ENCODE measurements at regions not wholly inside any gene's neighbourhood (a gene's known extent, or its start where the extent isn't known, plus 50 kb on each side); places are given as distances from the start of the nearest gene placed in this dataset.

GRCh38 chr12:28711421-28711820 is 437.7 kb upstream of the FAR2 start:
- no peaks in the 10 kb centered on the region for H3K4me1 ChIP-seq (ENCODE audit: insufficient read depth, low read length)
- H2AFZ ChIP-seq (ENCODE audit: low read depth, low read length) = no peak overlapping the region
- H3K27ac ChIP-seq (ENCODE audit: low read length) = no peak overlapping the region
- ATAC-seq (ENCODE audit: insufficient read depth, low read depth) = no peak
- TF ChIP-seq CTCF (IDR thresholded peaks at IDR 0.05; ENCODE audit: borderline replicate concordance, extremely low read depth, low read length, poor library complexity, severe bottlenecking) = no peak
- no peak for TF ChIP-seq EZH2 (IDR thresholded peaks at IDR 0.05; ENCODE audit: borderline replicate concordance, low read depth, low read length, severe bottlenecking)
- H3K4me3 ChIP-seq (ENCODE audit: low read depth in 1 of 2, low read length in 2 of 2) = no peak overlapping the region
- H3K36me3 ChIP-seq (ENCODE audit: insufficient read depth, low read length) = no peaks in the 10 kb centered on the region
- H3K9ac ChIP-seq (ENCODE audit: low read depth, low read length) = no peak overlapping the region
- H4K20me1 ChIP-seq (ENCODE audit: insufficient read depth, low read length) = no peaks in the 10 kb centered on the region
- H3K9me3 ChIP-seq (ENCODE audit: insufficient read depth, low read length, severe bottlenecking) = no peaks in the 10 kb centered on the region
- no peaks in the 10 kb centered on the region for H3K27me3 ChIP-seq (ENCODE audit: insufficient read depth, low read length, poor library complexity)
- no peak overlapping the region for H3K4me2 ChIP-seq (ENCODE audit: insufficient read depth, low read length)
- DNase-seq = no peak
- H3K79me2 ChIP-seq (ENCODE audit: insufficient read depth, low read length) = no peaks in the 10 kb centered on the region

- TF ChIP-seq CTCF (IDR thresholded peaks at IDR 0.05; ENCODE audit: borderline replicate concordance, extremely low read depth, low read length, poor library complexity, severe bottlenecking) = no peak
- no peak for TF ChIP-seq EZH2 (IDR thresholded peaks at IDR 0.05; ENCODE audit: borderline replicate concordance, low read depth, low read length, severe bottlenecking)
- Histone ChIP-seq H4K20me1 (ENCODE audit: insufficient read depth, low read length) (no peaks in the 10 kb centered on the region), H3K27ac (ENCODE audit: low read length) (no peak overlapping the region), H3K4me2 (ENCODE audit: insufficient read depth, low read length) (no peak overlapping the region), H3K27me3 (ENCODE audit: insufficient read depth, low read length, poor library complexity) (no peaks in the 10 kb centered on the region), H3K36me3 (ENCODE audit: insufficient read depth, low read length) (no peaks in the 10 kb centered on the region), H3K79me2 (ENCODE audit: insufficient read depth, low read length) (no peaks in the 10 kb centered on the region), H3K9me3 (ENCODE audit: insufficient read depth, low read length, severe bottlenecking) (no peaks in the 10 kb centered on the region), H2AFZ (ENCODE audit: low read depth, low read length) (no peak overlapping the region), H3K9ac (ENCODE audit: low read depth, low read length) (no peak overlapping the region), H3K4me3 (ENCODE audit: low read depth in 1 of 2, low read length in 2 of 2) (no peak overlapping the region), H3K4me1 (ENCODE audit: insufficient read depth, low read length) (no peaks in the 10 kb centered on the region)
- no peak for ATAC-seq (ENCODE audit: insufficient read depth, low read depth)
- no peak for DNase-seq
Measured at GRCh38 chr12:28742791-28743190, 406.3 kb upstream of the FAR2 start.

GRCh38 chr12:28746734-28747325 is 402.2 kb upstream of the FAR2 start:
- Histone ChIP-seq H3K36me3 (ENCODE audit: insufficient read depth, low read length) (no peaks in the 10 kb centered on the region), H2AFZ (ENCODE audit: low read depth, low read length) (no peak overlapping the region), H3K9ac (ENCODE audit: low read depth, low read length) (no peak overlapping the region), H4K20me1 (ENCODE audit: insufficient read depth, low read length) (no peaks in the 10 kb centered on the region), H3K9me3 (ENCODE audit: insufficient read depth, low read length, severe bottlenecking) (no peaks in the 10 kb centered on the region), H3K27me3 (ENCODE audit: insufficient read depth, low read length, poor library complexity) (no peaks in the 10 kb centered on the region), H3K4me1 (ENCODE audit: insufficient read depth, low read length) (no peaks in the 10 kb centered on the region), H3K4me3 (ENCODE audit: low read depth in 1 of 2, low read length in 2 of 2) (no peak overlapping the region), H3K4me2 (ENCODE audit: insufficient read depth, low read length) (no peak overlapping the region), H3K27ac (ENCODE audit: low read length) (no peak overlapping the region), H3K79me2 (ENCODE audit: insufficient read depth, low read length) (no peaks in the 10 kb centered on the region)
- TF ChIP-seq EZH2 (IDR thresholded peaks at IDR 0.05; ENCODE audit: borderline replicate concordance, low read depth, low read length, severe bottlenecking) = no peak
- TF ChIP-seq CTCF (IDR thresholded peaks at IDR 0.05; ENCODE audit: borderline replicate concordance, extremely low read depth, low read length, poor library complexity, severe bottlenecking) = no peak
- DNase-seq (no peak), ATAC-seq (ENCODE audit: insufficient read depth, low read depth) (no peak)
